GM21360 (cell line): ENCODE measurements at regions not wholly inside any gene's neighbourhood (a gene's known extent, or its start where the extent isn't known, plus 50 kb on each side); places are given as distances from the start of the nearest gene placed in this dataset.

Experiments used
- ATAC-seq: cut with Tn5 transposase; IDR thresholded peaks from one replicate; pipeline ENCODE4 v1.9.1; 2021; ENCODE audit warnings: mild to moderate bottlenecking, moderate library complexity; ENCODE audit not compliant: unreplicated experiment

DNA sequence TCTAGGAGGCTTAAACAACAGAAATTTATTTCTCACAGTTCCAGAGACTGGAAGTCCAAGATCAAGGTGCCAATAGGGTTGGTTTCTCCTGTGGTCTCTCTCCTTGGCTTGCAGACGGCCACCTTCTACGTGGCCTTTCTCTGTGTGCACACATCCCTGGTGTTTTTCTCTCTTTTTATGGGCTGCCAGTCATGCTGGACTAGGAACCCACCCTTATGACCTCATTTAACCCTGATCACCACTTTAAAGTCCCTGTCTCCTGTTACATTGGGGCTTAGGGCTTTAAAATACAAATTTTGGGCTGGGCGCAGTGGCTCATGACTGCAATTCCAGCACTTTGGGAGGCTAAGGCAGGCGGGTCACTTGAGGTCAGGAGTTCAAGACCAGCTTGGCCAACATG is 157.1 kb downstream of the TLE1 start:
- no peak for ATAC-seq

DNA sequence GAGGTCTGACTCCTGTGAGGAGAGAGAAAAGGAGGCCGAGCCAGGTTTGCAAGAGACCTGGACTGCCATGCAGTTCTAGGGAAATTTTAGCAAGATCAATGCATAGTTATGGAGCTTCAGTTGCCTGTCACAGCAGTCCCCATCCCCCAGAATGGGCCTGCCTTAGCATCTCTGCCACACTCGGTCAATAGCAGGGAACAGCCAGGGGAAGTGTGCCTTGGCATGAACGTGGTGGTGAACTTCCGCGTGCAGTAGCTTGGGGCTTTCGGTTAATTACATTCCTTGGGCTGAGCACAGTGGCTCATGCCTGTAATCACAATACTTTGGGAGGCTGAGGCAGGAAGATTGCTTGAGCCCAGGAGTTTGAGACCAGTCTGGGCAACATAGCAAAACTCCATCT is 157.8 kb downstream of the TLE1 start:
- no peak for ATAC-seq

DNA sequence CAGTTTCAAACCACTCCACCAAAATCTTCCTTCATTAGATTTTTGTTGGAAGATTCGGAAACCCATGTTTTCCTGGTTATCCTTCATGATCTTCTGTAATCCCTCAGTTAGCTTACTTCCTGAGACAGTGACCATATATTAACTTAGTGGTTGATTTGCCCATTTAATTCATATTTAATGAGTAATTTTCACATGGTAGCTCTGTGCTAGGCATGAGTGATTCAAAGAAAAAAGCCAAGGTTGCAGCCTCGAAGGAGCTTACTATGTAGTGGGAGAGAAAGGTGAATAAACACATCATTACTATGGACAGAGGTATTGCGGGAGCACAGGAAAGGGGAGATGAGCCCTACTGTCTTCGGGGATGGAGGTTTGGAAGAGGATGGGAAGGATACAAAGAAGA is 158.5 kb downstream of the TLE1 start:
- ATAC-seq = no peak

DNA sequence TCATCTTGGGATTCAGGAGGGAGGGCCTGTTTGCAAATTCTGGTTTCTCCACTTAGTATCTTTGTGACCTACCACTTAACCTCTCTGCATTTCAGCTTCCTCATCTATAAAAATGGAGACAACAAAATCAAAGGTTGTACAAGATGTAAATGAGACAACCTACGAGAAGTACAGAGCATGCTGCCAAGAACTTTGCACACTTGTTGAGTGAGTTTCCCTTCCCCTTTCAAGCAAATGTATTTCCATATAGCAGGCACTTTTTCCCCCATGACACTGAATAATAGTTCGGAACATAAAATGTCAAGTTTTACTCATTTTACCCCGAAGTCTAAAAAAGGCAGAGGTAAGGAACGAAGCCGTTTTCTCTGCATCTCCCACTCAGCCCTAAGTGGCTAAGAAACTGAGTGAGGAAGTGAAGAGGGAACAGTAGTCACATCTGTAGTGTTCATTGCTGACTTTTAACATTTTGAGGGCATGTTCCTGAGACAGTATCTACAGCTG is 159.0 kb downstream of the TLE1 start:
- no peak for ATAC-seq

DNA sequence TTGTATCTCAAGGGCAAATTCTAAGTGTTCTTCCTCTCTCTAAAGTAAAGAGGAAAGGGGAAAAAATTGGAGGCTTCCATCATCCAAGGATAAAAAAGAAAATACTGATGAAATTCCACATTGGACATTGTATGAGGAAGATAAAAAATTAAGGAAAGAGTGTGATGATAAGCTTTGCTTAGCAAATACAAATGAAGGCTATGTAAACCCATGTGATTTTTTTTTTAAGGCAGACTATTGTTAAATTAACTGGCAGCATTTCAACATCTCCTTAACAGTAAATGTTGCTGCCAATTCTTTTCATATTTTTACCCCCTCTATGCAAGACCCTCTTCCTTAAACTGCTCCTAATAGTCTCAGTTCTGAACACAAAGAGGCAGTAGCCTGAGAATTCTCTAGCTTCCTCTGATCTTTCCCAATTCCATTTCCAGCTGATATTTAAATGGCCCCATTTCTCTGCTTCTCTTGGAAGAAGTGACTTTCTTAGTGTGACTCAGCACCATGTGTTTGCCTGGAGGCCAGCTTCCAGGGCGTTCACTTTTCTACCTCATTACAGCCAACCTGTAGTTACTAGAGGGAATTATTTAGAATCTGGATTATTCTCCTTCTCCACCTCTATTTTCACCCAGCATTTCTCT is 159.7 kb downstream of the TLE1 start:
- no peak for ATAC-seq

DNA sequence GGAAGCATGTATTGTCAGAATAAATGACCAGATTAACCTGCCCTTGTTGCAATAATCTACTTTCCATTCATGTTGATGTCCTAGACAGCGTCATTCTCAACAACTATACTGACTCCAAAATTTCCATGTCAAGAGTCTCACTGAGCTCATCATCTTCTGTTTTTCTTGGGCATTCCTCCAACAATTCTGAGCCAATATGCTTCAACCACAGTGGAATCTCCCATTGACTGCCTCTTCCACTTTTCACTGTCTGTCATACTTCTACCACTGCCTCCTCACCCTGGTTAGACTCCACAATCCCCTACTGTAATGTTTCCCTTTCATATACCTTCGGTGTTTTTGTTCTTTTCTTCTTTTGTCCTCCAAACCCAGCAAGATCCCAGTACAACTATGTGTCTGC is 162.8 kb downstream of the TLE1 start:
- ATAC-seq = no peak

GRCh38 chr9:81522716-81523551 is 166.4 kb downstream of the TLE1 start:
- ATAC-seq = no peak

DNA sequence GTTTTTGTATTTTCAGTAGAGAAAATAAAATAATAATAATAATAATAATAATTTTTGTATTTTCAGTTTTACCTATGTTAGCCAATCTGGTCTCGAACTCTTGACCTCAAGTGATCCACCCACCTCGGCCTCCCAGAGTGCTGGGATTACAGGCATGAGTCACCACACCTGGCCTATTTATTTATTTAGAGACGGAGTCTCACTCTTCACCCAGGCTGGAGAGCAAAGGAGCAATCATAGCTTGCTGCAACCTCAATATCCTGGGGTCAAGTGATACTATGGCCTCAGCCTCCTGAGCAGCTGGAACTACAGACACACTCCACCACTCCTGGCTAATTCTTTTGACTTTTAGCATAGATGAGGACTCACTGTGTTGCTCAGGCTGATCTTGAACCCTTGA is 167.5 kb downstream of the TLE1 start:
- no peak for ATAC-seq

DNA sequence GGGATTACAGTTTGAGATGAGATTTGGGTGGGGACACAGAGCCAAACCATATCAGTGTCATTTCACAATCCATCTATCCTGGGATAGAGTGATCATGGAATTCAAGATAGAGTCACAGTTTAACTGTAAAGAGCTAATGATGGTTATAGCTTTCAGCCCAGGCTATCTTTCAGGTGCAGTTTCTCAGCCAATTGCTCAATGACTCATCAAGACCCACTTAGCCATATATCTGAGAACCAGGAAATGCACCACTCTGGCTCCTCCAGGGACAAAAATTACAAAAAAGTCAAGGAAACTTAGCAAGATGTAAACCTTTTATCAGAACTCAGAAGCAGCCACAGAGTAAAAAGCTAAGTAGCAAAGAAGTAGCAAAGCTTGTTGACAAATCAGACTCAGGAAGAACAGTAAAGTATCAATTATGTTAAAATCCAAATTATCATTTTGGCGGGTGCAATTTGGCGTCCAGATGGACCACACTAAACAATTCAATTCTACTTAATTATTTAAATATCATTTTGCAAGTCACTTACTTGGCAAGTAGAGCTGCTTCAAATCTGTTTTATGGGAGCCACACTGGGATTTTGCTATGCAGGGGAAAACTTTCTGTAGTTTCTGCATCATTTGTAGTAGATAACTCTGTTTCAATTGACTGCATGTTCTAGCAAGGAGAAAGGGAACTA is 169.4 kb downstream of the TLE1 start:
- no peak for ATAC-seq

- ATAC-seq = no peak
Observed at GRCh38 chr9:81517954-81518353, 171.4 kb downstream of the TLE1 start.

DNA sequence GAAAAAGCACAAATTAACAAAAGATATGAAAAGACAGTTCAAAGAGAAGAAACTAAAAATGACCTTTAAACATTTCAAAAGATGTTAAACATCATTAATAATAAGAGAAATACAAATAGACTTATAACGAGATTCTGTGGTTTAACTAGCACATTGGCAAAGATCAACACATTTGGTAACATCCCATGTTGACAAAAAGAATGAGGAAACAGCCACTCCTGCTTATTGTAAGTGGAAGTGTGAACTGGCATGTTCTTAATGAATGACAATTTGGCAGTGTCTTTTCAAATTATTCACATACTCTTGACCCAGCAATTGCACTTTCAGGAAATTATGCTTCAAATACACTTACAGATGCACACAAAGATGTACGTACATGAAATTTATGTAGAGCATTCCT is 176.3 kb downstream of the TLE1 start:
- no peak for ATAC-seq

- no peak for ATAC-seq
Observed at GRCh38 chr9:81512641-81513040, 176.7 kb downstream of the TLE1 start.

DNA sequence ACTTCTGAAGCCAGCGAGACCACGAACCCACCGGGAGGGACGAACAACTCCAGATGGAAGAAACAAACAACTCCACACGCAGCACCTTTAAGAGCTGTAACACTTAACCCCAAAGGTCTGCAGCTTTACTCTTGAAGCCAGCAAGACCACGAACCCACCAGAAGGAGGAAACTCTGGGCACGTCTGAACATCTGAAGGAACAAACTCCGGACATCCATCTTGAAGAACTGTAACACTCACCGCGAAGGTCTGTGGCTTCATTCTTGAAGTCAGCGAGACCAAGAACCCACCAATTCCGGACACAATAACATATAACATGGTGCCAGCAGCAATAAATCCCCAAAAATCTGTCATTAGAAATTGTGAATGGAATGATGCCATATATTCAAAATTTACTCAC is 180.9 kb downstream of the TLE1 start:
- no peak for ATAC-seq

DNA sequence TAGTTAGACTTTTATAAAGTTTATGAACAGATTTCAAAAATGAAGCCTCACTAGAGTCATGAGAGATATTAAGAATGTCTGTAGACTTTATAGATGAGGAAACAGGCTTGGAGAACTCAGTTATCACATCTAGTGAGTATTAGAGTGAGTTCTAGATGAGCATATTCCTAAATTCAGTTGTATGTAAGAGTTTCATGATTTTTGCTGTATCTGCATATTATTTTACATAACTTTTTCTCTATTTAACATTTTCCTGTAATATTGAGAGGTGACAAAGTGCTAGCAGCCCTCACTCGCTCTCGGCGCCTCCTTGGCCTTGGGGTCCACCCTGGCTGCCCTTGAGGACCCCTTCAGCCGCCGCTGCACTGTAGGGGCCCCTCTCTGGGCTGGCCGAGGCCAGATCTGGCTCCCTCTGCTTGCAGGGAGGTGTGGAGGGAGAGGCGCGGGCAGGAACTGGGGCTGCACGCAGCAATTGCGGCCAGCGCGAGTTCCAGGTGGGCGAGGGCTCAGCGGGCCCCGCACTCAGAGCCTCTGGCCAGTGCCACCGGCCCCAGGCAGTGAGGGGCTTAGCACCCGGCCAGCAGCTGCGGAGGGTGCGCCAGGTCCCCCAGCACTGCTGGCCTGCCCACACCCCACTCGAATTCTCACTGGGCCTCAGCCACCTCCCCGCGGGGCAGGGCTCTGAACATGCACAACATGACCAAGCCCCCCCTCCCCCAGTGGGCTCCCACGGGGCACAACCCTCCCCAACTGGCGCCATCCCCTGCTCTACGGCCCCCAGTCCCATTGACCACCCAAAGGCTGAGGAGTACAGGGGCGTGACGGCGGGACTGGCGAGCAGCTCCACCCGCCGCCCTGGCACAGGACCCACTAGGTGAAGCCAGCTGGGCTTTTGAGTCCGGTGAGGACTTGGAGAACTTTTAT is 182.1 kb downstream of the TLE1 start:
- no peak for ATAC-seq

GRCh38 chr9:81499594-81499993 is 189.8 kb downstream of the TLE1 start:
- ATAC-seq = no peak

- ATAC-seq = no peak
Observed at GRCh38 chr9:81499021-81499454, 190.3 kb downstream of the TLE1 start.

DNA sequence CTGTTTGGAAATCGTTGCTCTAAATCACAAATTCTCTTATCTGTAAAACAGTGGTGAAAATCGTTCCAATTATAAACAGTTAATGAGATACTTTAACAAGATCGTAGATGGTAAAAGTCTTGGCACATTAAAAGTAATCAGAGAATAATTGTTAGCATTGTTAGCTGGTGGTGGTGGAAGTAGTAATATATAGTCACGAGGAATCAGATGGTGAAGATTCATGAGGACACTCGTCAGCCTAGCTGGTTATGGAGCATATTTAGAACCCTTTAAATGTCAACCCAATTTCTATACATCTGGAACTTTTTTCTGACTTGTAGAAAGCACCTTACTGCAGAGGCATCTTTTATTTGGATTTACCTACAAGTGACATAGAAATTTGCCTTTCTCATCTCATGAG is 190.8 kb downstream of the TLE1 start:
- no peak for ATAC-seq

DNA sequence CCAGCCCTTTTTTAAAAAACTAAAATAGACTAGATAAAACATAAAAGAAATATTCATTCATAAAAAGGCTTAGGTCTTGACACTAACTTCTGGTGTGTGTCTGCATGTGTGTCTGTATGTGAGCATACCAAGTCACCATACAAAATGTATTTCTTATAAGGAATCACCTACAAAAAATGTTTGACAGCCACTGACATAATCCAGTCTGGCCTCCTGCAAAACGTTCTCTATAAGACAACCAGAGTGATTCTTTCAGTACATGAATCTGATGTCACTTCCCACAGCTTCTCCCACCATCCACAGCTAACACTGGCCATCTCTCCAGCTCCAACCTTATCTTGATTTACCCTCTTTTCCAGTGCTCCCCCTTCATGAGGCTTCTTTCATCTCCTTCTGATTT is 192.3 kb downstream of the TLE1 start:
- no peak for ATAC-seq

DNA sequence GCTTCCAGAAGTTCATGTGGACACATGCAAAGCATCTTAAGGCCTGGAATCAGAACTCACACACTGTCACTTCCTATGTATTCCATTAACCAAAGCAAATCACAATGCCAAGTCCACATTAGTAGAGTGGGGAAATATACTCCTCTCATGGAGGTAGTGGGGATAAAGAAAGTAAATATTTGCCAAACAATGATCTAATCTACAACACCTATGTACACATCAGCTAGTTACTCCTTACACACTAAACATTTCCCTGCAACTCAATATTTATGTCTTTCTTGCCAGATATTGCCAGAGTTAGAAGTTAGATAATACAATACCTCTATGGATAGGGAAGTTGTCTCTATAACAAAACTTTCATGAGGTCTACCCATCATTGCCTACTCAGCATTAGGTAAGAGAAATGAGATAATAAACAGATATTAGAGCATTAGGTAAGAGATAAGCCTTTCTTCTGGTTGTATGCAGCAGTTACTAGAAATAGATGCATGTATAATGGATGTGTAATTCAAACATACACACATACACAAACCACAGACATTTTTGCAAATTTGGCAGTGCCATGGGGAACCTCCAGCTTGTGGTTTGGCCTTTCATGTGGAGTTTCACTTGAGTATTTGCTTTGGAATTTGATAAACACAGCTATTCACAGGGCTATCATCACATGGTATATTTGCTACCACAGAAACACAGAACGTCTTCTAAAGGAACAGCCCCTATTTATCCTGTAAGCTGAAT is 196.5 kb downstream of the TLE1 start:
- no peak for ATAC-seq
